HFFc6 (cell line): ENCODE measurements at regions not wholly inside any gene's neighbourhood (a gene's known extent, or its start where the extent isn't known, plus 50 kb on each side); places are given as distances from the start of the nearest gene placed in this dataset.

Experiments
- DNase-seq: peaks from one replicate; pipeline ENCODE4 v3.0.0-alpha.2; 2018
- H3K27ac Mint-ChIP-seq: 2 replicates; pipeline ENCODE4 v1.8.0; 2020; ENCODE audit warnings: mild to moderate bottlenecking, mixed read lengths
- H3K27me3 Mint-ChIP-seq: 2 replicates; pipeline ENCODE4 v1.8.0; 2021; ENCODE audit warnings: mild to moderate bottlenecking, moderate library complexity, mixed read lengths; ENCODE audit not compliant: insufficient read depth
- H3K36me3 Mint-ChIP-seq: 2 replicates; pipeline ENCODE4 v1.8.0; 2021; ENCODE audit warnings: low read depth, mixed read lengths
- H3K4me1 Mint-ChIP-seq: 2 replicates; pipeline ENCODE4 v1.8.0; 2020; ENCODE audit warnings: low read depth, mixed read lengths
- H3K4me3 Mint-ChIP-seq: 2 replicates; pipeline ENCODE4 v1.8.0; 2020; ENCODE audit warnings: mild to moderate bottlenecking, moderate library complexity, mixed read lengths
- H3K9me3 Mint-ChIP-seq: 2 replicates; pipeline ENCODE4 v1.8.0; 2020; ENCODE audit warnings: mild to moderate bottlenecking, mixed read lengths
- CTCF ChIP-seq: fragments of 200-600 bp; sonication (generic); IDR thresholded peaks from 2 replicates; pipeline ENCODE4 v1.5.0; 2021; ENCODE audit warnings: antibody characterized with exemption, mild to moderate bottlenecking

DNA sequence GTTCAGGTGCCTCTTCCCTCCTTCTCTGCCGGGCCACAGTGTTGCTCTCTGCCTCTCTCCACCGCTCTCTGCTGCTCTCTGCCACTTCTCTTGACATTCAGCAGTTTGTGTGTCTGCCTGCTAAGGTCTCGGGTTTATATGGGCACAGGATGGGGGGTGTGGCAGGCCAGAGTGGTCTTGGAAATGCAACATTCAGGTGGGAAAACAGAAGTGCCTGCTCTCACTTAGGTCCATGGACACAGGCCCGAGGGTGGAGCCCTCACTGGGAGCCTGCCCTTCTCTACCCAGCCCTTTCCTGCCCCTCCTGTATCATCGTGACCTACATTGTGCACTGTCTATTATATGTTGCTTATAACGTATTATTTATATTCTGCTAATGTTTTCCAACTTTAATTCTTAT lies 120.8 kb upstream of the TMEM18 start:
- no peaks in the 10 kb centered on the region for H3K4me1 Mint-ChIP-seq
- no peak overlapping the region for H3K27ac Mint-ChIP-seq
- no peak for TF ChIP-seq CTCF
- H3K4me3 Mint-ChIP-seq = no peak overlapping the region
- no peaks in the 10 kb centered on the region; the same call in 1 of the 2 replicates for H3K36me3 Mint-ChIP-seq
- H3K9me3 Mint-ChIP-seq = peaks cover 20% of the 10 kb centered on the region
- peaks cover 3% of the 10 kb centered on the region for H3K27me3 Mint-ChIP-seq
- DNase-seq = no peak

- no peak for DNase-seq
- no peaks in the 10 kb centered on the region; the same call in 1 of the 2 replicates for H3K36me3 Mint-ChIP-seq
- no peak overlapping the region for H3K4me3 Mint-ChIP-seq
- TF ChIP-seq CTCF = no peak
- H3K9me3 Mint-ChIP-seq = peaks cover 24% of the 10 kb centered on the region
- peaks cover 3% of the 10 kb centered on the region for H3K27me3 Mint-ChIP-seq
- no peak overlapping the region for H3K27ac Mint-ChIP-seq
- no peaks in the 10 kb centered on the region for H3K4me1 Mint-ChIP-seq
Measured at GRCh38 chr2:797556-797955, 120.3 kb upstream of the TMEM18 start.

GRCh38 chr2:796141-796985 lies 119.2 kb upstream of the TMEM18 start:
- peaks cover 33% of the 10 kb centered on the region for H3K9me3 Mint-ChIP-seq
- H3K27me3 Mint-ChIP-seq = peaks cover 3% of the 10 kb centered on the region
- no peak overlapping the region for H3K27ac Mint-ChIP-seq
- no peak for DNase-seq
- H3K36me3 Mint-ChIP-seq = no peaks in the 10 kb centered on the region; the same call in 1 of the 2 replicates
- no peak for TF ChIP-seq CTCF
- H3K4me1 Mint-ChIP-seq = no peaks in the 10 kb centered on the region
- H3K4me3 Mint-ChIP-seq = no peak overlapping the region

- H3K27me3 Mint-ChIP-seq = peaks cover 3% of the 10 kb centered on the region
- H3K27ac Mint-ChIP-seq = no peak overlapping the region
- TF ChIP-seq CTCF = no peak
- H3K36me3 Mint-ChIP-seq = no peaks in the 10 kb centered on the region; the same call in 1 of the 2 replicates
- peaks cover 40% of the 10 kb centered on the region for H3K9me3 Mint-ChIP-seq
- DNase-seq = no peak
- H3K4me1 Mint-ChIP-seq = no peaks in the 10 kb centered on the region
- no peak overlapping the region for H3K4me3 Mint-ChIP-seq
Measured at GRCh38 chr2:795531-796041, 118.4 kb upstream of the TMEM18 start.

- no peak overlapping the region for H3K27ac Mint-ChIP-seq
Measured at GRCh38 chr2:794554-795241, 117.5 kb upstream of the TMEM18 start.

More at GRCh38 chr2:794554-795241, 117.5 kb upstream of the TMEM18 start:
- TF ChIP-seq CTCF = no peak
- no peak for DNase-seq
- no peak overlapping the region for H3K4me3 Mint-ChIP-seq
- H3K36me3 Mint-ChIP-seq = no peaks in the 10 kb centered on the region; the same call in 1 of the 2 replicates
- peaks cover 3% of the 10 kb centered on the region for H3K27me3 Mint-ChIP-seq
- peaks cover 41% of the 10 kb centered on the region for H3K9me3 Mint-ChIP-seq
- no peaks in the 10 kb centered on the region for H3K4me1 Mint-ChIP-seq
